Tibial nerve (tissue), 3 donors: ENCODE measurements at regions not wholly inside any gene's neighbourhood (a gene's known extent, or its start where the extent isn't known, plus 50 kb on each side); places are given as distances from the start of the nearest gene placed in this dataset.

Source experiments
- POLR2A ChIP-seq, 2 donors: fragments of 450-650 bp; IDR thresholded peaks; one replicate each; pipeline ENCODE4 v1.6.1; 2017; ENCODE audit warnings: antibody characterized with exemption in 2 of 2, mild to moderate bottlenecking in 2 of 2, moderate library complexity in 2 of 2
- TF ChIP-seq, protein P1 (sequence below), 5 experiments: fragments of 200-600 bp in 3 of 5; fragments of 450-650 bp in 2 of 5; sonication (generic) in 3 of 5; IDR thresholded peaks; one replicate each; pipeline ENCODE4 v1.5.1; 2016 to 2019; ENCODE audit warnings: antibody characterized with exemption in 5 of 5, mild to moderate bottlenecking in 3 of 5, moderate library complexity in 2 of 5

DNA sequence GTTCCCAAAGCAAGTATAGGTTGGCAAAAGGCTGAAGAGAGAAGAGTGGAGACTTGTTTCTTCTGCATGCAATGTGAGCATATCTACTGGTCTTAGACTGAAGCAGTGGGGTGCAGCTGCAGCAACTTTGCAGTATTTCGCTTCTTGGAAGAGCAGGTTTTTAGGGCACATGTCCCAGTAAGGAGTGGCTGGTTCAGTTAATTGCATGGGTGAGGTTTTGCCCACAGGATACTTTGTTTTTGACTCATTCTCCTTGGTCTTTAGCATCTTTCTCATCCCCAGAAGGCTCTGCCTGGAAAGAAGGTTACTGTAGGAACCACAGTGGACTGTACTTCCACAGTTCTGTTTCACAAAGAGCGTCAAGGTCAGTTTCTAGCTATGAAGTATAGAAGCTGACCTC, 68.0 kb upstream of the NR3C2 start:
- TF ChIP-seq, protein P1, sequence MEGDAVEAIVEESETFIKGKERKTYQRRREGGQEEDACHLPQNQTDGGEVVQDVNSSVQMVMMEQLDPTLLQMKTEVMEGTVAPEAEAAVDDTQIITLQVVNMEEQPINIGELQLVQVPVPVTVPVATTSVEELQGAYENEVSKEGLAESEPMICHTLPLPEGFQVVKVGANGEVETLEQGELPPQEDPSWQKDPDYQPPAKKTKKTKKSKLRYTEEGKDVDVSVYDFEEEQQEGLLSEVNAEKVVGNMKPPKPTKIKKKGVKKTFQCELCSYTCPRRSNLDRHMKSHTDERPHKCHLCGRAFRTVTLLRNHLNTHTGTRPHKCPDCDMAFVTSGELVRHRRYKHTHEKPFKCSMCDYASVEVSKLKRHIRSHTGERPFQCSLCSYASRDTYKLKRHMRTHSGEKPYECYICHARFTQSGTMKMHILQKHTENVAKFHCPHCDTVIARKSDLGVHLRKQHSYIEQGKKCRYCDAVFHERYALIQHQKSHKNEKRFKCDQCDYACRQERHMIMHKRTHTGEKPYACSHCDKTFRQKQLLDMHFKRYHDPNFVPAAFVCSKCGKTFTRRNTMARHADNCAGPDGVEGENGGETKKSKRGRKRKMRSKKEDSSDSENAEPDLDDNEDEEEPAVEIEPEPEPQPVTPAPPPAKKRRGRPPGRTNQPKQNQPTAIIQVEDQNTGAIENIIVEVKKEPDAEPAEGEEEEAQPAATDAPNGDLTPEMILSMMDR (IDR thresholded peaks at IDR 0.05): no peak
- TF ChIP-seq POLR2A (IDR thresholded peaks at IDR 0.05): no peak
